ENCODE measurements at regions not wholly inside any gene's neighbourhood (a gene's known extent, or its start where the extent isn't known, plus 50 kb on each side); places are given as distances from the start of the nearest gene placed in this dataset.

DNA sequence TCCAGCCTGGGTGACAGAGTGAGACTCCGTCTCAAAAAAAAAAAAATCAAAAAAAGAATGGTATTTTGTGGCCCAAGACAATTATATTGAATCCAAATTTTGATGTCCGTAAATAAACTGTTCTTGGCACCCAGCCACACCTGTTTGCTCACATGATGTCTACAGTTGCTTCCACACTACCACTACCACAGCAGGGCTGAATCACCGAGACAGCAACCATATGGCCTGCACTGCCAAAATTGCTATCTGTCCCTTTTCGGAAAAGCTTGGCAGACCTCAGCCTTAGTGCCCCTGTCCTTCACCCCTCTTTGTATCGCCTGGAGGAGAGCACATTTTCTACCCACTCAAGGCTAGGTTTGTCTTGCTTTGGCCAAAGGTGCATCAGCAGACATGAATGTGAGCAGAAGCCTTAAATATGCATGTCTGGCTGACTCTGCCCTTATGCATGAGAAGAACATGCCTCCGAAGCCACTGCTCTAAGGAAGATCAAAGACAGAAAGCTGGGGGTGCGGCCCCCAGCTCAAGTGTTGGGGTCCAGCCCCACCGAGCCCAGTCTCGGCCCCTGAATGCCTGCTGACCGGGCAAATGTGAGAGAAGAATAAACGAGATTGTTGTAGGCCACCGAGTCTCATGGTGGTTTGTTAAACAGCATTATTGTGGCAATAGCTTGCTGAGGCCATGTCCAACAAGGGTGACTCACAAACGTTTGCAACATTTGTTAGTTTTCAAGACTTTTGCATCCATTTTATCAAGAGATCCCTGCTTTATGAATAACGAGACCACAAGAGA is 108.1 kb downstream of the TPRA1 start:
- TF ChIP-seq POLR2AphosphoS5 (IDR thresholded peaks at IDR 0.05; ENCODE audit: low read depth, low read length): no peak
- FAIRE-seq: no peak
- no peak for DNase-seq (ENCODE audit: insufficient read length)

DNA sequence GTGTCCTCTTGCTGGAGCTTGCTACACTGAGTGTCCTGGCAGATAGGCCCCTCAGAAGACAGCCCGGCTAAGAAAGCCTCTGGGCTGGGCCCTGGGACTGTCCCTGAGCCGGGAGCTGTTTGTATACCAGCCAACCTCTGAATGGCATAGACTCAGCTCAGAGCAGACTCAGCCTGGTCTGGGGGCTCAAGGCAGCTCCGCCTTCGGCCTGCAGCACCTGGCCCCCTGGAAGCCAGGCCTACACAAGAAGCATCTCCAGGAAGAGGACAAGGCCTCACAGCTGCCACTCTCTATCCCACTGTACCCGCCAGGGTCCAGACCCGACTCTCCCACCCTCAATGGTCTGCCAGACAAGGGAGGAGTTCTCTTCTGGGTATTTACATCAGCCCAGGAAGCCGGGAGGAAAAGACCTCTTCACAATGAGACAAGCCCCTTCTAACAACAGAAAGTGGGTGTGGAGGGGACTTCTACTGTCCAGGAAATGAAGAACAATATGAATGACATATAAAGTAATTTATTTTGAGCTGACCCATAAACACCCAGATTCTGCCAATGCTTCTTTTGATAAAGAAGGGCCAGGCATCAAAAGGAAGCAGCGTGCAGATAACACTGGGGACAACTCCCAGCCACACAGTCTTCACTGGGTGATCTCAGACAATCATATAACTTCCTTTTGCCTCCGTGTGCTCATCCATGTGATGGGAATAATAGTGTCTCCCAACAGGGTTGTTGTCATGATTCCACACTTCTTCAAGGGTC is 110.2 kb downstream of the TPRA1 start:
- TF ChIP-seq POLR2A (IDR thresholded peaks at IDR 0.05; ENCODE audit: low read depth, low read length) (no peak), TAF1 (IDR thresholded peaks at IDR 0.05; ENCODE audit: borderline replicate concordance, low read depth, low read length) (no peak), POLR2AphosphoS5 (IDR thresholded peaks at IDR 0.05; ENCODE audit: low read depth, low read length) (no peak)
- FAIRE-seq (no peak), DNase-seq (ENCODE audit: insufficient read length) (no peak)

DNA sequence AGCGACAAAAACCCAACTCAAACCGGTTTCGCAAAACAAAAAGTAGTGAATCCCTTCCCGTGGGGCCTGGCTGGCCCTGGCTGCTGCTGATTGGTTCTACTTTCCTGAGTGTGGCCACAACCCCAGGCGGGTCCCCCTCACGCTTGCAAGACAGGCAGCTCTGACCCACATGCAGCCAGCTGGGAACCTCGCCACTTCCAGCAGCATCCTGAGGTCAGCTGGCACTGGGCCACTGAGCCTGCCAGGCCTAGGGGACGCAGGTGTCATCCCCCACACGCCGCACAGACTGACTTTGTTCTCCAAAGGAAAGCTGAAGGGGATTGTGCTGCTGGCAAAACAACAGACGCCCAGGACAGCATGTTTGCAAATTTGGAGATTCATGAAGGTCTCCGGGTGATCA is 111.1 kb downstream of the TPRA1 start:
- no peak for FAIRE-seq
- DNase-seq (ENCODE audit: insufficient read length): no peak
- TF ChIP-seq POLR2A (IDR thresholded peaks at IDR 0.05; ENCODE audit: low read depth, low read length): no peak
- no peak for TF ChIP-seq TAF1 (IDR thresholded peaks at IDR 0.05; ENCODE audit: borderline replicate concordance, low read depth, low read length)
- no peak for TF ChIP-seq POLR2AphosphoS5 (IDR thresholded peaks at IDR 0.05; ENCODE audit: low read depth, low read length)

DNA sequence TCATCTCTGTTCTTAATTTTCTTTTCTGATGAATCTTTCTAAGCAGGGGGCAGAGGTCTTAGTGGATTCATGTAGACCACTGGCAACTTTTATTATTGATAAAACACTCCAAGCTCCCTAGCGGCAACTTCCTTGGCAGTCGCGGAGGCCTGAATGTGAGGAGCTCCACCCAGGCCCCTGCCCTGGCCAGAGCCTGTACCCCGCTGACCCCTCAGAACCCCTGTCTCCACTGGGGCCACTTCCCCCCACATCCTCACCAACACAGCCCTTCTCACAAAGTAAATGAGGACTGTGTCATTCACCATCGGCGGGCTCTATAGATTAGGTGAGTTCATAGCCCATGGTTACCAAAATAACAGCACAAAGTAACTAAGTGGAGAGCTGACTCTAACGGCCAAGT is 111.6 kb downstream of the TPRA1 start:
- no peak for FAIRE-seq
- TF ChIP-seq TAF1 (IDR thresholded peaks at IDR 0.05; ENCODE audit: borderline replicate concordance, low read depth, low read length) (no peak), POLR2A (IDR thresholded peaks at IDR 0.05; ENCODE audit: low read depth, low read length) (no peak), POLR2AphosphoS5 (IDR thresholded peaks at IDR 0.05; ENCODE audit: low read depth, low read length) (no peak)
- DNase-seq (ENCODE audit: insufficient read length): no peak

DNA sequence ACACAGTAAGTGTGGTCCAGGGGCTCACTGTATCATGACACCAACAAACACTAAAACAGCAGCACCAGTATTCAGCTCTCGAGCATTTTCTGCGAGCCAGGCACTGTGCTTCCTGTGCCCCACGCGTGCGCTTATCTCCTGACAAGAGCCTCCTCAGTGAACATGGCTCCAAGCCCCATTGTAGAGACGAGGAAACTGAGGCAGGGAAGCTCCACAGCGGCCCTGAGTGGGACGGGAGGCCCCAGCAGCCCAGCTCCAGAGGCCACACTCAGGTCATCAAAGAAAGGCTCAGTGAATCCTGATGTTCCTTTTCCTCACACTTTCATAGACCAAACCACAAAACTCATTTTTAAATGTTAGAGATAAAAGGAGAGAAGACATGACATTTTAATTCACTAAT is 113.1 kb downstream of the TPRA1 start:
- FAIRE-seq (no peak), DNase-seq (ENCODE audit: insufficient read length) (no peak)
- TF ChIP-seq POLR2A (IDR thresholded peaks at IDR 0.05; ENCODE audit: low read depth, low read length) (no peak), POLR2AphosphoS5 (IDR thresholded peaks at IDR 0.05; ENCODE audit: low read depth, low read length) (no peak), TAF1 (IDR thresholded peaks at IDR 0.05; ENCODE audit: borderline replicate concordance, low read depth, low read length) (no peak)

DNA sequence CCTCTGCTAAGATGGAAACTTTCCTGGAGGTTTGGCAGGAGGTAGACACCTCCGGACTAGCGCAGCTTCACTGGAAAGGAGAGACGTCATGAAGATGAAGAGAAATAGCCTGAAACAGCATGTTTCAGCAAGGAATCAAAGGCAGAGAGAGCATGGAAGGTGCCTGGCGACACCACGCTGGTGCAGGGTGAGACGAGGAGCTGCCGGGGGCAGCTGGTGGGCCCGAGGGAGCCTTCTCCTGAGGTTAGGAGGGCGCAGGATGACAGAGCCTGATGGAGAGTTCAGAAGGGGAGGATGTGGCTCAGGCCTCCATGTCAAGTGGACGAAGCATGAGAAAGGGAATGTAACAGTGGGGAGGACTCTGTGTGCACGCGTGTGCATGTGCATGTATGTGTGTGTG is 113.6 kb downstream of the TPRA1 start:
- TF ChIP-seq POLR2A (IDR thresholded peaks at IDR 0.05; ENCODE audit: low read depth, low read length): no peak
- no peak for TF ChIP-seq POLR2AphosphoS5 (IDR thresholded peaks at IDR 0.05; ENCODE audit: low read depth, low read length)
- no peak for TF ChIP-seq TAF1 (IDR thresholded peaks at IDR 0.05; ENCODE audit: borderline replicate concordance, low read depth, low read length)
- DNase-seq (ENCODE audit: insufficient read length): no peak
- no peak for FAIRE-seq

DNA sequence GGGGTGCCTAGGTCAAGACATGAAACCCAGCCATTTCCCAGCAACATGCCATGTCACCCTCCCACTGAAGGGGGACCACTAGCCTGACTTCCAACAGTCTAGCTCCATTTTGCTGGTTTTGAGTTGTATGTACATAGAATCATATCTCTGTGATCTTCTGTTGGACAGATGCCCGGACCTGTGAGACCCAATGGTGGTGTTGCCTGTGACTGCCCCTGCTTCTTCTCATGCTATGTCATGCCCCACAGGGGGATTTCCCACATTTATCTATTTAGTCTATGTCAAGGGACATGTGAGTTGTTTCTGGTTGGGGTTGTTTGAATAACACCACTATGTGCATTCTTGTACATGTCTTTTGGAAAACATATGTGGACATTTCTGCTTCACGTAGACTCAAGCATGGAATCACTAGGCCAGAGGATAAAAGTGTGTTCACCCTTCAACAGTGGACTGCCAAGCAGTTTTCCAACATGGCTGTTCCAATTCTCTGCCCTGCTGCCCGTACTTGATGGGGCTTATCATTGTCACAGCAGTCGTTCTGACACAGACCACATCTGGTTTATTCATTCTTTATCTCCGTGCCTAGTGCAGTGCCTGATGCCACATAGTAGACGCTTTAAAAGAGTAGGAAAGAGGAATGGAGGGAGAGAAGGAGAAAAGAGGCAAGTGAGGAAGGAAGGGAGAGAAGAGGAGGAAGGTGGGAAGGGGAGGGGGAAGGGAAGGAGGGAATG is 114.4 kb downstream of the TPRA1 start:
- no peak for FAIRE-seq
- no peak for DNase-seq (ENCODE audit: insufficient read length)
- TF ChIP-seq POLR2AphosphoS5 (IDR thresholded peaks at IDR 0.05; ENCODE audit: low read depth, low read length): no peak
- no peak for TF ChIP-seq TAF1 (IDR thresholded peaks at IDR 0.05; ENCODE audit: borderline replicate concordance, low read depth, low read length)
- TF ChIP-seq POLR2A (IDR thresholded peaks at IDR 0.05; ENCODE audit: low read depth, low read length): no peak

DNA sequence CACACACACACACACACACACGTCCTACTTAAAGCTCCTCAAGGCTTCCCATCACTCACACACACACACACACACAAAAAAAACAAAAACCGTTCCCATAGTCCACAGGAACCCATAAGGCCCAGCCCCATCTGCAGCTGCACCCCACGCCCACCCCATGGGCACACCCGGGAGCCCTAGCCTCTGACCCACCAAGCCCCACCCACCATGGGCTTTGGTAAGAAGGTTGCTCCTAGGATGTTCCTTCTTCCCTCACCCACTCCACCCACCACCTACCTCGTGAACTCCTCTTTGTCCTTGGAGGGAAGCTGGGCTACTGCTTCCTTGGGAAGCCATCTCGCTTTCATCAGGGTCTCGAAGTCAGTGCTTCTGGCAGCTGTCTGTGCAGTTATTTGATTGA is 115.1 kb downstream of the TPRA1 start:
- no peak for FAIRE-seq

DNA sequence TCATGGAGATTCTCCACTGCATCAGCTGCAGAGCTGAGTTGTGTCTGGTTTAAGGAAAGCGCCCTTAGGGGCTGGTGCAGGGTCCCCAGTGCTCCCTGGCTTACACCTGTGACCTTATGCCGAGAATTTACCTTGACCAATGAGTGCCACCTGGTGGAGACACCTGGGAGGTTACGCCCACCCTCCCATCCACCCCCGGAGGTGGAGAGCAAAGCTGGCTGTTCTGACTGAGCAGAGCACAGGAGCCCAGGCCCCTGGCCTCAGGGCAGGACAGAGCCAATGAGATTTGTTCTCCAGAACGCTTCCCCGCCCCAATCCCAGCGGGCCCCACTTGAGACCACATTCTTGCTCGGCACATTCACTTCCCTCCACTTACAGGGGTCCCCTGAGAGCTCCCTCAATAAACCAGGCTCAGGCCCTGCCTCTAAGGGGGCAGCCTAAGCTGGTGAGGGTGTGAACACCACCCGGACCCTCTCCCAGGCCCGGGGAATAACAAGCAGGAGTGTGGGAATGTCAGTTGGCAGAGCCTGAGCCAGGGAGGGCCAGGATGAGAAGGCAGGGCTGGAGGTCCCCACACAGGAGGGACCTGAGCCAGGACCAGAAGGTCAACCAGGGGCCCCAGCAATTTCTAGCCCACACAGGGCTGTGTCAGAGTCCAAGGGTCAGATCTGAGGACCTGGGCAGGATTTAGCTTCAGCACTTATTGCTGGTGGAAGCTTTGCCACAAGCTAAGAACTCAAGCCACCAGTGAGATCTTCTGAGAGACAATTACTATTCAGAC is 117.1 kb downstream of the TPRA1 start:
- peak; percentile 53 for DNase-seq (ENCODE audit: insufficient read length)
- no peak for FAIRE-seq
- TF ChIP-seq TAF1 (IDR thresholded peaks at IDR 0.05; ENCODE audit: borderline replicate concordance, low read depth, low read length): no peak
- no peak for TF ChIP-seq POLR2A (IDR thresholded peaks at IDR 0.05; ENCODE audit: low read depth, low read length)
- TF ChIP-seq POLR2AphosphoS5 (IDR thresholded peaks at IDR 0.05; ENCODE audit: low read depth, low read length): no peak

More for the DNA sequence above, 115.1 kb downstream of the TPRA1 start:
- DNase-seq (ENCODE audit: insufficient read length): no peak
- no peak for TF ChIP-seq POLR2AphosphoS5 (IDR thresholded peaks at IDR 0.05; ENCODE audit: low read depth, low read length)
- TF ChIP-seq TAF1 (IDR thresholded peaks at IDR 0.05; ENCODE audit: borderline replicate concordance, low read depth, low read length): no peak
- no peak for TF ChIP-seq POLR2A (IDR thresholded peaks at IDR 0.05; ENCODE audit: low read depth, low read length)

DNA sequence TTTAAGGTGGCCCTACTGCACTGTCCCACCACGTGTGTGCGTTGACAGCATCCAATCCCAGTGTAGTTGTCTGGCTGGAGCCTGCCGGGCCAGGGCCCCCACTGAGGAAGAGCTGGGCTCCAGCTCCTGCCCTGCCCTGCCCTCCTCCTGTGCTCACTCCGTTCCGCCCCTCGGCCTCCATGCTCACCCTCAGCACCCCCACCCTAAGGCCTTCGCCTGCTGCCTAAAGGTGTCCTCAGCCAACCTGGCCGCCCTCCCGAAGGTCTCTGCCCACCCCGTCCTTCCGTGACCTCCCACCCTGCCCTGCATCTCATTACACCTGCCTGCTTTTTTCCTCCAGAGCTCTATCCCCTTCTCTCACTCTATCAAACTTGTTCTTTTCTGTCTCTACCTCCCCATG is 118.0 kb downstream of the TPRA1 start:
- DNase-seq (ENCODE audit: insufficient read length) (no peak), FAIRE-seq (no peak)
- no peak for TF ChIP-seq POLR2A (IDR thresholded peaks at IDR 0.05; ENCODE audit: low read depth, low read length)

DNA sequence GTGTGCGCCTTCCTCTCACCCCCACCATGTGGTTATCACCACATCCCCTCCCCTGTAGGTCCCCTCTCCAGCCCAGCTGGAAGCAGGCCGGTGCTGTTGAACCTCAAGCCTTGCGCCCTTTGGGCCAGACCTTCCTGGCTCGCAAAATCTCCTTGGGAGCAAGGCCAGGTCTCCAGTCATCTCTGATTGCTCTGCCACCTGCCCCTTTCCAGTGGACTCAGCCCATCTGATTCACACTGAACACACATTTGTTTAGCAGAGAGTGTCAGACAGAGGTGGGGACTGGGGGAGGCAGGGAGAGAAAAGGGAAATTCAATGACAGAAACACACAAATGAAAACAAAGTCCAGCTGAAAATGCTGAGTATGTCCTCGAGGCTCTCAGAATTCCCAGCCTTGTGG is 119.4 kb downstream of the TPRA1 start:
- TF ChIP-seq POLR2A (IDR thresholded peaks at IDR 0.05; ENCODE audit: low read depth, low read length) (no peak), TAF1 (IDR thresholded peaks at IDR 0.05; ENCODE audit: borderline replicate concordance, low read depth, low read length) (no peak), POLR2AphosphoS5 (IDR thresholded peaks at IDR 0.05; ENCODE audit: low read depth, low read length) (no peak)
- DNase-seq (ENCODE audit: insufficient read length) (no peak), FAIRE-seq (no peak)
